Uterus (tissue), 3 donors: ENCODE measurements at regions not wholly inside any gene's neighbourhood (a gene's known extent, or its start where the extent isn't known, plus 50 kb on each side); places are given as distances from the start of the nearest gene placed in this dataset.

Experiments
- DNase-seq, 2 donors: peaks; one replicate each; pipeline ENCODE4 v3.0.0-alpha.2; 2019 to 2020
- H3K27ac ChIP-seq, 2 donors: fragments of 200-600 bp; sonication (generic); 1 replicate in 1 of 2; 2 replicates in 1 of 2; pipeline ENCODE4 v1.5.1; 2016 to 2018
- H3K27me3 ChIP-seq, 2 donors: fragments of 200-600 bp; sonication (generic); one replicate each; pipeline ENCODE4 v1.5.1; 2018 to 2019; ENCODE audit warnings: control low read depth in 1 of 2
- H3K36me3 ChIP-seq, 2 donors: fragments of 200-600 bp; sonication (generic); one replicate each; pipeline ENCODE4 v1.5.1; 2019; ENCODE audit warnings: control low read depth in 1 of 2
- H3K4me1 ChIP-seq, 2 donors: fragments of 200-600 bp; sonication (generic); one replicate each; pipeline ENCODE4 v1.5.1; 2018 to 2019; ENCODE audit warnings: control low read depth in 1 of 2
- H3K4me3 ChIP-seq, 2 donors: fragments of 200-600 bp; sonication (generic); 1 replicate in 1 of 2; 2 replicates in 1 of 2; pipeline ENCODE4 v1.5.1; 2018 to 2019; ENCODE audit warnings: mild to moderate bottlenecking in 1 of 2
- H3K9me3 ChIP-seq, 2 donors: fragments of 200-600 bp; sonication (generic); one replicate each; pipeline ENCODE4 v1.5.1; 2019; ENCODE audit warnings: control low read depth in 1 of 2
- CTCF ChIP-seq, 4 experiments: fragments of 200-600 bp in 2 of 4; fragments of 450-650 bp in 2 of 4; sonication (generic) in 2 of 4; IDR thresholded peaks; one replicate each; pipeline ENCODE4 v1.5.1; 2016 to 2019; ENCODE audit warnings: antibody characterized with exemption in 4 of 4, mild to moderate bottlenecking in 2 of 4, moderate library complexity in 1 of 4
- POLR2A ChIP-seq, 2 donors: fragments of 450-650 bp; IDR thresholded peaks; one replicate each; pipeline ENCODE4 v1.6.1; 2016; ENCODE audit warnings: antibody characterized with exemption in 2 of 2, mild to moderate bottlenecking in 1 of 2, moderate library complexity in 1 of 2
- intact Hi-C: fragments of 100-400 bp; cut with DNase I; formaldehyde crosslinking; loops from one replicate; pipeline ENCODE4 v1.15.1; 2023; ENCODE audit warnings: low total_unique reads
- donor health status: DM: yes; HTN: yes; CAD: no.

GRCh38 chr6:155958550-155958949 lies 502.9 kb upstream of the NOX3 start:
- H3K27ac ChIP-seq: no peak overlapping the region
- intact Hi-C loops: no loop called here
- DNase-seq: no peak
- H3K27me3 ChIP-seq: no peaks in the 10 kb centered on the region
- H3K9me3 ChIP-seq: no peaks in the 10 kb centered on the region
- TF ChIP-seq CTCF (IDR thresholded peaks at IDR 0.05) (no peak), POLR2A (IDR thresholded peaks at IDR 0.05) (no peak)
- H3K36me3 ChIP-seq: no peaks in the 10 kb centered on the region
- H3K4me3 ChIP-seq: no peak overlapping the region
- no peaks in the 10 kb centered on the region for H3K4me1 ChIP-seq

GRCh38 chr6:155955038-155955437 lies 499.4 kb upstream of the NOX3 start:
- Histone ChIP-seq H3K27ac (no peak overlapping the region), H3K4me1 (no peaks in the 10 kb centered on the region), H3K9me3 (no peaks in the 10 kb centered on the region), H3K4me3 (no peak overlapping the region), H3K27me3 (no peaks in the 10 kb centered on the region), H3K36me3 (no peaks in the 10 kb centered on the region)
- intact Hi-C loops: no loop called here
- no peak for DNase-seq
- no peak for TF ChIP-seq CTCF (IDR thresholded peaks at IDR 0.05)

- no peaks in the 10 kb centered on the region for H3K36me3 ChIP-seq
- TF ChIP-seq POLR2A (IDR thresholded peaks at IDR 0.05) (no peak), CTCF (IDR thresholded peaks at IDR 0.05) (no peak)
- H3K4me1 ChIP-seq: no peaks in the 10 kb centered on the region
- no peak overlapping the region for H3K4me3 ChIP-seq
- no peak overlapping the region for H3K27ac ChIP-seq
- no peaks in the 10 kb centered on the region for H3K9me3 ChIP-seq
- DNase-seq: no peak
- intact Hi-C loops: no loop called here
- no peaks in the 10 kb centered on the region for H3K27me3 ChIP-seq
These were observed 498.5 kb upstream of the NOX3 start for GRCh38 chr6:155954149-155954548.

GRCh38 chr6:155949256-155949655 lies 493.6 kb upstream of the NOX3 start:
- no peak for DNase-seq
- Histone ChIP-seq H3K4me1 (no peaks in the 10 kb centered on the region), H3K27me3 (no peaks in the 10 kb centered on the region), H3K4me3 (no peak overlapping the region), H3K27ac (no peak overlapping the region), H3K36me3 (no peaks in the 10 kb centered on the region), H3K9me3 (no peaks in the 10 kb centered on the region)
- TF ChIP-seq CTCF (IDR thresholded peaks at IDR 0.05) (no peak), POLR2A (IDR thresholded peaks at IDR 0.05) (no peak)
- intact Hi-C loops: no loop called here

GRCh38 chr6:155946860-155947259 lies 491.2 kb upstream of the NOX3 start:
- no peaks in the 10 kb centered on the region for H3K27me3 ChIP-seq
- no peak overlapping the region for H3K27ac ChIP-seq
- no peaks in the 10 kb centered on the region for H3K9me3 ChIP-seq
- no peak overlapping the region for H3K4me3 ChIP-seq
- TF ChIP-seq POLR2A (IDR thresholded peaks at IDR 0.05): no peak
- TF ChIP-seq CTCF (IDR thresholded peaks at IDR 0.05): no peak
- H3K36me3 ChIP-seq: no peaks in the 10 kb centered on the region
- no peak for DNase-seq
- no peaks in the 10 kb centered on the region for H3K4me1 ChIP-seq
- intact Hi-C loops: no loop called here
